Heart left ventricle (tissue), 13 donors: ENCODE measurements at regions not wholly inside any gene's neighbourhood (a gene's known extent, or its start where the extent isn't known, plus 50 kb on each side); places are given as distances from the start of the nearest gene placed in this dataset.

Experiments
- CTCF ChIP-seq, 12 donors: fragments of 200-600 bp; sonication (generic) in 4 of 12; IDR thresholded peaks; one replicate each; pipeline versions ENCODE4 v1.5.0 to v1.8.0; 2018 to 2022; ENCODE audit warnings: antibody characterized with exemption in 12 of 12, mild to moderate bottlenecking in 5 of 12
- POLR2A ChIP-seq, 2 donors: fragments of 450-650 bp; IDR thresholded peaks; one replicate each; pipeline ENCODE4 v1.6.1; 2017; ENCODE audit warnings: antibody characterized with exemption in 2 of 2, mild to moderate bottlenecking in 2 of 2, moderate library complexity in 2 of 2
- donor health status: ischemic (EF 13 %, LVEDD 7.1; RV severe dilation, severe dysfunction).
- donor health status: DM: no; HTN: yes; CAD: no.
- donor health status: DM: no; HTN: no; CAD: no.
- donor health status: ischemic (EF 25% LVEDD 6.9; RV normal size, moderate dysfunction).
- donor health status: ischemic (EF 25% LVEDD 5.7; RV mildly dilated, moderate dysfunction).
- donor health status: ischemic (EF 35%, LVEDD 5.7; RV mildly dilated, moderate dysfunction).
- donor health status: nonischemic (EF 11% LVEDD 7.7; RV severe dilation, severe dysfunction).
- donor health status: DM: yes; HTN: yes; CAD: no.
- donor health status: PGD.
- donor health status: ischemic (EF 29% LVEDD 5.4; RV normal size, mild dysfunction).
- donor health status: nonischemic (EF 23%, LVEDD 6.1; RV moderate dilation, normal function).

- TF ChIP-seq CTCF (IDR thresholded peaks at IDR 0.05) (no peak), POLR2A (IDR thresholded peaks at IDR 0.05) (no peak)
Observed at GRCh38 chr2:215876139-215876936, 137.0 kb downstream of the MREG start.
